ENCODE measurements at regions not wholly inside any gene's neighbourhood (a gene's known extent, or its start where the extent isn't known, plus 50 kb on each side); places are given as distances from the start of the nearest gene placed in this dataset.

- no peak for TF ChIP-seq CTCF (IDR thresholded peaks at IDR 0.05)
- TF ChIP-seq POLR2AphosphoS5 (IDR thresholded peaks at IDR 0.05; ENCODE audit: insufficient read depth in 1 of 2, low read depth in 1 of 2): no peak
- TF ChIP-seq POLR2A (IDR thresholded peaks at IDR 0.05): no peak
Measured at GRCh38 chr2:16070648-16070971, 130.3 kb downstream of the MYCN start.
